H1 (cell line): ENCODE measurements at regions not wholly inside any gene's neighbourhood (a gene's known extent, or its start where the extent isn't known, plus 50 kb on each side); places are given as distances from the start of the nearest gene placed in this dataset.

ENCODE experiments used
- ATF2 ChIP-seq: IDR thresholded peaks from 2 replicates; pipeline ENCODE4 v1.6.1; 2012; ENCODE audit warnings: low read length, inconsistent platforms
- CEBPB ChIP-seq: IDR thresholded peaks from 2 replicates; pipeline ENCODE4 v1.6.1; 2012; ENCODE audit warnings: low read depth, low read length
- CTCF ChIP-seq, 3 experiments: IDR thresholded peaks; 1 replicate in 2 of 3; 2 replicates in 1 of 3; pipeline versions ENCODE4 v1.5.1 to v1.6.1; 2011; ENCODE audit warnings: low read length in 3 of 3, mild to moderate bottlenecking in 3 of 3, inconsistent platforms in 2 of 3, low read depth in 1 of 3, moderate library complexity in 1 of 3; ENCODE audit not compliant: insufficient read depth in 1 of 3; ENCODE audit errors: control extremely low read depth in 1 of 3
- EP300 ChIP-seq, 2 experiments: IDR thresholded peaks; 1 replicate in 1 of 2; 2 replicates in 1 of 2; pipeline ENCODE4 v1.6.1; 2011 to 2012; ENCODE audit warnings: low read depth in 2 of 2, low read length in 2 of 2, mild to moderate bottlenecking in 2 of 2, borderline replicate concordance in 1 of 2, inconsistent platforms in 1 of 2, moderate library complexity in 1 of 2
- EZH2 ChIP-seq: fragments of 200-600 bp; sonication (generic); IDR thresholded peaks from 2 replicates; pipeline ENCODE4 v1.7.1; 2012; ENCODE audit warnings: low read depth, mild to moderate bottlenecking, moderate library complexity, low read length, inconsistent platforms; ENCODE audit not compliant: severe bottlenecking
- HDAC6 ChIP-seq: IDR thresholded peaks from one replicate; pipeline ENCODE4 v1.7.1; 2012; ENCODE audit warnings: low read depth, mild to moderate bottlenecking, inconsistent platforms, low read length, moderate library complexity
- JUN ChIP-seq: IDR thresholded peaks from 2 replicates; pipeline ENCODE4 v1.6.1; 2011; ENCODE audit warnings: low read depth, mild to moderate bottlenecking, improper control_type of control experiment, low read length
- MAX ChIP-seq: IDR thresholded peaks from 2 replicates; pipeline ENCODE4 v1.6.1; 2012; ENCODE audit warnings: inconsistent platforms
- POLR2A ChIP-seq, 2 experiments: IDR thresholded peaks; 1 replicate in 1 of 2; 2 replicates in 1 of 2; pipeline ENCODE4 v1.6.1; 2011; ENCODE audit warnings: low read depth in 2 of 2, low read length in 2 of 2, mild to moderate bottlenecking in 2 of 2; ENCODE audit errors: control extremely low read depth in 1 of 2
- RAD21 ChIP-seq, 2 experiments: IDR thresholded peaks in 1 of 2; conservative IDR thresholded peaks in 1 of 2; 2 replicates each; pipeline ENCODE4 v1.6.1; 2011; ENCODE audit warnings: low read depth in 2 of 2, low read length in 2 of 2, improper control_type of control experiment in 1 of 2, inconsistent platforms in 1 of 2, mild to moderate bottlenecking in 1 of 2, moderate library complexity in 1 of 2
- USF2 ChIP-seq: IDR thresholded peaks from 2 replicates; pipeline ENCODE4 v1.6.1; 2011; ENCODE audit warnings: low read length, improper control_type of control experiment
- ZNF274 ChIP-seq: IDR thresholded peaks from 2 replicates; pipeline ENCODE4 v1.7.0; 2012; ENCODE audit warnings: low read length, borderline replicate concordance; ENCODE audit errors: extremely low read depth
- TF ChIP-seq, protein P1 (sequence below): IDR thresholded peaks from 2 replicates; pipeline ENCODE4 v1.6.1; 2011; ENCODE audit warnings: low read depth, mild to moderate bottlenecking, low read length; ENCODE audit not compliant: insufficient read depth

GRCh38 chrX:40434443-40434842 lies 146.3 kb upstream of the ATP6AP2 start:
- TF ChIP-seq CTCF (IDR thresholded peaks at IDR 0.05; ENCODE audit: control extremely low read depth in 1 of 3, insufficient read depth in 1 of 3, low read depth in 1 of 3, low read length in 3 of 3) (no peak), ATF2 (no peak), RAD21 (IDR thresholded peaks at IDR 0.05 in 1 of 2, conservative IDR thresholded peaks at IDR 0.05 in 1 of 2; ENCODE audit: low read depth in 2 of 2, low read length in 2 of 2) (no peak), POLR2A (IDR thresholded peaks at IDR 0.05; ENCODE audit: control extremely low read depth in 1 of 2, low read depth in 2 of 2, low read length in 2 of 2) (no peak), MAX (no peak), EZH2 (no peak), JUN (no peak), EP300 (IDR thresholded peaks at IDR 0.05; ENCODE audit: borderline replicate concordance in 1 of 2, low read depth in 2 of 2, low read length in 2 of 2) (no peak), USF2 (no peak), ZNF274 (no peak), HDAC6 (no peak), CEBPB (no peak)
- TF ChIP-seq, protein P1, sequence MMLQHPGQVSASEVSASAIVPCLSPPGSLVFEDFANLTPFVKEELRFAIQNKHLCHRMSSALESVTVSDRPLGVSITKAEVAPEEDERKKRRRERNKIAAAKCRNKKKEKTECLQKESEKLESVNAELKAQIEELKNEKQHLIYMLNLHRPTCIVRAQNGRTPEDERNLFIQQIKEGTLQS, result no peak
